ENCODE measurements at regions not wholly inside any gene's neighbourhood (a gene's known extent, or its start where the extent isn't known, plus 50 kb on each side); places are given as distances from the start of the nearest gene placed in this dataset.

- TF ChIP-seq POLR2A (IDR thresholded peaks at IDR 0.05) (no peak), CTCF (IDR thresholded peaks at IDR 0.05) (no peak), POLR2AphosphoS5 (IDR thresholded peaks at IDR 0.05) (no peak)
- H3K36me3 ChIP-seq = no peaks in the 10 kb centered on the region
- H3K9me3 ChIP-seq = peaks cover 0 to 4% of the 10 kb centered on the region in 2 donors
- H3K4me1 ChIP-seq = no peaks in the 10 kb centered on the region
- H3K27me3 ChIP-seq = no peaks in the 10 kb centered on the region
- intact Hi-C loops (cut with DNase I; ENCODE audit: low total_unique reads) = no loop called here
- H3K4me3 ChIP-seq = no peak overlapping the region
- H3K27ac ChIP-seq = no peak overlapping the region
- DNase-seq (ENCODE audit: low spot score in 2 of 2) = no peak
These were observed 213.0 kb downstream of the INHBA start for GRCh38 chr7:41489885-41490284.

GRCh38 chr7:41487229-41487940, 215.5 kb downstream of the INHBA start:
- Histone ChIP-seq H3K36me3 (no peaks in the 10 kb centered on the region), H3K27me3 (no peaks in the 10 kb centered on the region), H3K27ac (no peak overlapping the region), H3K4me1 (no peaks in the 10 kb centered on the region), H3K4me3 (no peak overlapping the region), H3K9me3 (peaks cover 0 to 4% of the 10 kb centered on the region in 2 donors)
- no peak for TF ChIP-seq POLR2A (IDR thresholded peaks at IDR 0.05)
- TF ChIP-seq CTCF (IDR thresholded peaks at IDR 0.05) = no peak
- no peak for DNase-seq (ENCODE audit: low spot score in 2 of 2)
- intact Hi-C loops (cut with DNase I; ENCODE audit: low total_unique reads) = no loop called here

GRCh38 chr7:41481353-41481752, 221.5 kb downstream of the INHBA start:
- no peaks in the 10 kb centered on the region for H3K27me3 ChIP-seq
- H3K4me3 ChIP-seq = no peak overlapping the region
- TF ChIP-seq POLR2AphosphoS5 (IDR thresholded peaks at IDR 0.05) (no peak), POLR2A (IDR thresholded peaks at IDR 0.05) (no peak), CTCF (IDR thresholded peaks at IDR 0.05) (no peak)
- H3K27ac ChIP-seq = no peak overlapping the region
- no peaks in the 10 kb centered on the region for H3K4me1 ChIP-seq
- H3K36me3 ChIP-seq = no peaks in the 10 kb centered on the region
- H3K9me3 ChIP-seq = peaks cover 0 to 4% of the 10 kb centered on the region in 2 donors
- intact Hi-C loops (cut with DNase I; ENCODE audit: low total_unique reads) = no loop called here
- no peak for DNase-seq (ENCODE audit: low spot score in 2 of 2)

- intact Hi-C loops (cut with DNase I; ENCODE audit: low total_unique reads) = no loop called here
- Histone ChIP-seq H3K9me3 (no peaks in the 10 kb centered on the region), H3K4me3 (no peak overlapping the region), H3K27ac (no peak overlapping the region), H3K27me3 (no peaks in the 10 kb centered on the region), H3K4me1 (no peaks in the 10 kb centered on the region), H3K36me3 (no peaks in the 10 kb centered on the region)
- DNase-seq (ENCODE audit: low spot score in 2 of 2) = no peak
- no peak for TF ChIP-seq POLR2A (IDR thresholded peaks at IDR 0.05)
- TF ChIP-seq POLR2AphosphoS5 (IDR thresholded peaks at IDR 0.05) = no peak
- TF ChIP-seq CTCF (IDR thresholded peaks at IDR 0.05) = no peak
These were observed 224.7 kb downstream of the INHBA start for GRCh38 chr7:41478187-41478586.

GRCh38 chr7:41476460-41476803, 226.5 kb downstream of the INHBA start:
- intact Hi-C loops (cut with DNase I; ENCODE audit: low total_unique reads) = no loop called here
- no peaks in the 10 kb centered on the region for H3K9me3 ChIP-seq
- no peaks in the 10 kb centered on the region for H3K4me1 ChIP-seq
- no peak overlapping the region for H3K27ac ChIP-seq
- no peaks in the 10 kb centered on the region for H3K27me3 ChIP-seq
- H3K36me3 ChIP-seq = no peaks in the 10 kb centered on the region
- H3K4me3 ChIP-seq = no peak overlapping the region
- DNase-seq (ENCODE audit: low spot score in 2 of 2) = no peak
- TF ChIP-seq POLR2A (IDR thresholded peaks at IDR 0.05) = no peak
- no peak for TF ChIP-seq CTCF (IDR thresholded peaks at IDR 0.05)
- no peak for TF ChIP-seq POLR2AphosphoS5 (IDR thresholded peaks at IDR 0.05)

Measured in breast epithelium (tissue), 4 donors.